MM.1S (cell line): ENCODE measurements at regions not wholly inside any gene's neighbourhood (a gene's known extent, or its start where the extent isn't known, plus 50 kb on each side); places are given as distances from the start of the nearest gene placed in this dataset.

Experiments used
- DNase-seq: peaks from one replicate; pipeline ENCODE4 v3.0.0-alpha.2; 2015
- H2AFZ ChIP-seq: fragments of 300-600 bp; sonication (generic); 2 replicates; pipeline ENCODE4 v1.6.0; 2016; ENCODE audit warnings: antibody characterized with exemption, low read length
- H3F3A ChIP-seq: fragments of 300-600 bp; sonication (generic); 2 replicates; pipeline ENCODE4 v1.6.1; 2016; ENCODE audit warnings: mild to moderate bottlenecking, antibody characterized with exemption, low read length, moderate library complexity, mixed read lengths; ENCODE audit not compliant: insufficient read depth
- H3K27ac ChIP-seq: fragments of 300-600 bp; sonication (generic); 2 replicates; pipeline ENCODE4 v1.5.1; 2016; ENCODE audit warnings: mild to moderate bottlenecking, low read length
- H3K27me3 ChIP-seq: fragments of 300-600 bp; sonication (generic); replicated peaks from 2 replicates; pipeline ENCODE4 v1.6.0; 2016; ENCODE audit warnings: low read length; ENCODE audit not compliant: insufficient read depth
- H3K36me3 ChIP-seq: fragments of 300-600 bp; sonication (generic); replicated peaks from 2 replicates; pipeline ENCODE4 v1.6.1; 2016; ENCODE audit warnings: mild to moderate bottlenecking, low read length, mixed read lengths; ENCODE audit not compliant: insufficient read depth
- H3K4me1 ChIP-seq: fragments of 300-600 bp; sonication (generic); 2 replicates; pipeline ENCODE4 v1.6.1; 2016; ENCODE audit warnings: low read length, mixed read lengths
- H3K4me2 ChIP-seq: fragments of 300-600 bp; sonication (generic); 2 replicates; pipeline ENCODE4 v1.6.0; 2016; ENCODE audit warnings: low read depth, low read length
- H3K4me3 ChIP-seq: fragments of 300-600 bp; sonication (generic); 2 replicates; pipeline ENCODE4 v1.5.1; 2016; ENCODE audit warnings: low read length, mixed read lengths
- H3K79me2 ChIP-seq: fragments of 300-600 bp; sonication (generic); 2 replicates; pipeline ENCODE4 v1.6.1; 2016; ENCODE audit warnings: mixed run types, low read length, mixed read lengths
- H3K9ac ChIP-seq: fragments of 300-600 bp; sonication (generic); 2 replicates; pipeline ENCODE4 v1.6.1; 2016; ENCODE audit warnings: low read length, mixed read lengths
- H3K9me2 ChIP-seq: fragments of 300-600 bp; sonication (generic); replicated peaks from 2 replicates; pipeline ENCODE4 v1.6.1; 2016; ENCODE audit warnings: mild to moderate bottlenecking, low read length, mixed read lengths; ENCODE audit not compliant: insufficient read depth
- H3K9me3 ChIP-seq: fragments of 300-600 bp; sonication (generic); replicated peaks from 2 replicates; pipeline ENCODE4 v1.6.1; 2016; ENCODE audit warnings: mild to moderate bottlenecking, low read length, mixed read lengths; ENCODE audit not compliant: insufficient read depth
- H4K20me1 ChIP-seq: fragments of 300-600 bp; sonication (generic); 2 replicates; pipeline ENCODE4 v1.6.1; 2016; ENCODE audit warnings: mild to moderate bottlenecking, low read length, moderate library complexity, mixed read lengths; ENCODE audit not compliant: insufficient read depth
- EZH2 ChIP-seq: fragments of 300-600 bp; sonication (generic); optimal IDR thresholded peaks from 2 replicates; pipeline ENCODE3; 2017; ENCODE audit warnings: low read depth, mild to moderate bottlenecking, antibody characterized with exemption, low read length, mixed read lengths
- EZH2phosphoT487 ChIP-seq: fragments of 300-600 bp; sonication (generic); IDR thresholded peaks from 2 replicates; pipeline ENCODE4 v1.6.1; 2018; ENCODE audit warnings: antibody characterized with exemption, low read length
- TF ChIP-seq, protein P1 (sequence below): fragments of 300-600 bp; sonication (generic); IDR thresholded peaks from 2 replicates; pipeline ENCODE4 v1.5.1; 2016; ENCODE audit warnings: antibody characterized with exemption, low read length, mixed read lengths

DNA sequence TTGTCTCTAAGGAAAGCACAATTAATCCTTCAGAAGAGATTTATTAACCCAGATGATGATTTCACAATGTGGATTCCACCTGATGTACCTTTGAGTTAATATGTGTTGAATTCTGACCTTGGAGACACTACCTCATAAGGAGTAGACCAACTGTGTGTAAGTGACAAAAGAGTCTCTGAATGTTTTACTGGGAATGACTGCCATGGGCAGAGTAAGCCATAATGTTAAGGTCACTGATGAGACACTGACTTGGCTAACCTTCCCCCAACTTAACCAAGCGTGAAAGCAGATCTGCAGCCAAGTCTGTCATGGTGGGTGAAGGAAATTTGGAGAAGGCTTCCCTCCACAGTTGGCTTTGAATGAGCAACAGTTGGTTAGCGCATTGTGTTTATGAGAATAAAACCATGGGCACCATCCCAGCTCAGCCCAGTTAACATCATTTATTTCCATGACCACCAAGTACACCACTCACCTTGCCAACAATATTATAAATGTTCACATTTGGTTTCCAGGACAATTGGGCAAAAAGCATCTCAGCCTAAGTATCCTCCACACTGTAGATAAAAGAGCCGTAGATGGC, 618.5 kb downstream of the KCNJ2 start:
- H2AFZ ChIP-seq: no peak overlapping the region
- H3K9me2 ChIP-seq: no peaks in the 10 kb centered on the region
- no peaks in the 10 kb centered on the region for H3K27me3 ChIP-seq
- H4K20me1 ChIP-seq: no peaks in the 10 kb centered on the region
- no peak for DNase-seq
- no peaks in the 10 kb centered on the region for H3K79me2 ChIP-seq
- H3K4me2 ChIP-seq: no peak overlapping the region
- no peaks in the 10 kb centered on the region for H3F3A ChIP-seq
- TF ChIP-seq EZH2: no peak
- TF ChIP-seq, protein P1, sequence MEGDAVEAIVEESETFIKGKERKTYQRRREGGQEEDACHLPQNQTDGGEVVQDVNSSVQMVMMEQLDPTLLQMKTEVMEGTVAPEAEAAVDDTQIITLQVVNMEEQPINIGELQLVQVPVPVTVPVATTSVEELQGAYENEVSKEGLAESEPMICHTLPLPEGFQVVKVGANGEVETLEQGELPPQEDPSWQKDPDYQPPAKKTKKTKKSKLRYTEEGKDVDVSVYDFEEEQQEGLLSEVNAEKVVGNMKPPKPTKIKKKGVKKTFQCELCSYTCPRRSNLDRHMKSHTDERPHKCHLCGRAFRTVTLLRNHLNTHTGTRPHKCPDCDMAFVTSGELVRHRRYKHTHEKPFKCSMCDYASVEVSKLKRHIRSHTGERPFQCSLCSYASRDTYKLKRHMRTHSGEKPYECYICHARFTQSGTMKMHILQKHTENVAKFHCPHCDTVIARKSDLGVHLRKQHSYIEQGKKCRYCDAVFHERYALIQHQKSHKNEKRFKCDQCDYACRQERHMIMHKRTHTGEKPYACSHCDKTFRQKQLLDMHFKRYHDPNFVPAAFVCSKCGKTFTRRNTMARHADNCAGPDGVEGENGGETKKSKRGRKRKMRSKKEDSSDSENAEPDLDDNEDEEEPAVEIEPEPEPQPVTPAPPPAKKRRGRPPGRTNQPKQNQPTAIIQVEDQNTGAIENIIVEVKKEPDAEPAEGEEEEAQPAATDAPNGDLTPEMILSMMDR: no peak
- TF ChIP-seq EZH2phosphoT487: no peak
- no peak overlapping the region for H3K4me3 ChIP-seq
- no peaks in the 10 kb centered on the region for H3K36me3 ChIP-seq
- no peak overlapping the region for H3K9ac ChIP-seq
- no peaks in the 10 kb centered on the region for H3K4me1 ChIP-seq
- H3K27ac ChIP-seq: no peak overlapping the region
- H3K9me3 ChIP-seq: no peaks in the 10 kb centered on the region

DNA sequence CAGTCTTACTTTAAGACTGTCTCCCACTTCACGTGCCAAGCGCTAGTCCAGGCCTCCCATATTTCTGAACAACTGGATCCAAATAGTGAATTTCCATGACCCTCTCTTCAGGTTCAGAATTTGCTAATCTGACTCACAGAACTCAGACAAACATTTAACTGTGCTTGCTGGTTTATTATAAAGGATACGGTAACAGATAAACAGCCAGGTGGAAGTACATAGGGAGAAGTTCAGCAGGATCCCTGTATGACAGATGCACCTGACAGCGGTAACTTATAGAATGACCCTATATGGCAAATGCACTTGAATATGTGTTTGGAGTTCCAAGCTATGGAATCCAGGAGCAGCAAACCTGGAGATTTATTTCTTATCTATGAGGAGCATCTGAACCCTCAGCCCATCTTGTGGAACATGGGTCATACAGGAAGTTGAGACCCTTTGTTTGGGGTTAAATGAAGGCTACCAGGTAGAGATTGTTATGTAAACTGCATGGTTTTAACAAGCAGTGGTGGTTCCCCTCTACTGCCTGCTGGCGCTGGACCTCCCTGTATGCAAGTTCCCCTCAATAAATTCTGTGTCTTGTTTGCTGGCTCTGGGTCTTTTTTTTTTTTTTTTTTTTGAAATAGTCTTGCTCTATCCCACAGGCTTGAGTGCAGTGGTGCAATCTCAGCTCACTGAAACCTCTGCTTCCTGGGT, 622.6 kb downstream of the KCNJ2 start:
- Histone ChIP-seq H3F3A (no peaks in the 10 kb centered on the region), H2AFZ (no peak overlapping the region), H3K27ac (no peak overlapping the region), H4K20me1 (no peaks in the 10 kb centered on the region), H3K9me2 (no peaks in the 10 kb centered on the region), H3K4me1 (no peaks in the 10 kb centered on the region), H3K9ac (no peak overlapping the region), H3K9me3 (no peaks in the 10 kb centered on the region), H3K36me3 (no peaks in the 10 kb centered on the region), H3K4me2 (no peak overlapping the region), H3K4me3 (no peak overlapping the region), H3K79me2 (no peaks in the 10 kb centered on the region), H3K27me3 (no peaks in the 10 kb centered on the region)
- TF ChIP-seq EZH2 (no peak), EZH2phosphoT487 (no peak)
- TF ChIP-seq, protein P1: no peak
- DNase-seq: no peak

DNA sequence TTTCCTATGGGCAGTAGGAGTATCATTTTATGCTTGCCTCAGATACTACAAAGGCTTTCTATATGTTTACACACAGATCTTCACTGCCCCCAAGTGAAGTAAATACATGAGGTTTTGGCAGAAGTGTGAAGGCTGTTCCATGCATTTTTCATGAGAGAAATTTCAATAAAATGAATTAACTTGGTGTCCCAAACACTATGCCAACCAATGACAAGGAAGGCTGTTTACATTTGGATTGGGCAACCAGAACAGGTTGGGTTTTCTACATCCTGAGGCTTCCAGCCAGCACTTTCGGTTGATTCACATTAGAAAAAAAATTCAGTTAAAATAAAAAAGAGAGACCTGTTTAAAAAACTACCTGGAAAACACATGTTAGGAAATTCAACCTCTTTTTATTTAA, 625.4 kb downstream of the KCNJ2 start:
- no peak for DNase-seq
- no peak overlapping the region for H3K9ac ChIP-seq

More for the DNA sequence above, 625.4 kb downstream of the KCNJ2 start:
- no peaks in the 10 kb centered on the region for H3K36me3 ChIP-seq
- H3K27ac ChIP-seq: no peak overlapping the region
- H3K79me2 ChIP-seq: no peaks in the 10 kb centered on the region
- TF ChIP-seq, protein P1: no peak
- TF ChIP-seq EZH2 (no peak), EZH2phosphoT487 (no peak)
- H3K27me3 ChIP-seq: no peaks in the 10 kb centered on the region
- no peak overlapping the region for H3K4me3 ChIP-seq
- H3K4me1 ChIP-seq: no peaks in the 10 kb centered on the region
- H2AFZ ChIP-seq: no peak overlapping the region
- no peaks in the 10 kb centered on the region for H3K9me3 ChIP-seq
- no peaks in the 10 kb centered on the region for H4K20me1 ChIP-seq
- no peak overlapping the region for H3K4me2 ChIP-seq
- H3K9me2 ChIP-seq: no peaks in the 10 kb centered on the region
- H3F3A ChIP-seq: no peaks in the 10 kb centered on the region
